ENCODE measurements at regions not wholly inside any gene's neighbourhood (a gene's known extent, or its start where the extent isn't known, plus 50 kb on each side); places are given as distances from the start of the nearest gene placed in this dataset.

- no peak for TF ChIP-seq CTCF (IDR thresholded peaks at IDR 0.05)
These were observed 461.3 kb downstream of the ENC1 start for GRCh38 chr5:74179179-74179578.

- no peak for TF ChIP-seq CTCF (IDR thresholded peaks at IDR 0.05)
These were observed 462.6 kb downstream of the ENC1 start for GRCh38 chr5:74177961-74178360.

GRCh38 chr5:74174366-74174765 lies 466.2 kb downstream of the ENC1 start:
- TF ChIP-seq CTCF (IDR thresholded peaks at IDR 0.05), result no peak

- TF ChIP-seq CTCF (IDR thresholded peaks at IDR 0.05), result no peak
These were observed 466.9 kb downstream of the ENC1 start for GRCh38 chr5:74173665-74174064.

GRCh38 chr5:74173241-74173640 lies 467.3 kb downstream of the ENC1 start:
- TF ChIP-seq CTCF (IDR thresholded peaks at IDR 0.05), result no peak

- TF ChIP-seq CTCF (IDR thresholded peaks at IDR 0.05), result no peak
These were observed 470.8 kb downstream of the ENC1 start for GRCh38 chr5:74169701-74170100.

- TF ChIP-seq CTCF (IDR thresholded peaks at IDR 0.05), result no peak
These were observed 472.6 kb downstream of the ENC1 start for GRCh38 chr5:74167930-74168315.

GRCh38 chr5:74167206-74167929 lies 473.2 kb downstream of the ENC1 start:
- TF ChIP-seq CTCF (IDR thresholded peaks at IDR 0.05), result no peak

Data from LNCAP (cell line).